ENCODE measurements at regions not wholly inside any gene's neighbourhood (a gene's known extent, or its start where the extent isn't known, plus 50 kb on each side); places are given as distances from the start of the nearest gene placed in this dataset.

DNA sequence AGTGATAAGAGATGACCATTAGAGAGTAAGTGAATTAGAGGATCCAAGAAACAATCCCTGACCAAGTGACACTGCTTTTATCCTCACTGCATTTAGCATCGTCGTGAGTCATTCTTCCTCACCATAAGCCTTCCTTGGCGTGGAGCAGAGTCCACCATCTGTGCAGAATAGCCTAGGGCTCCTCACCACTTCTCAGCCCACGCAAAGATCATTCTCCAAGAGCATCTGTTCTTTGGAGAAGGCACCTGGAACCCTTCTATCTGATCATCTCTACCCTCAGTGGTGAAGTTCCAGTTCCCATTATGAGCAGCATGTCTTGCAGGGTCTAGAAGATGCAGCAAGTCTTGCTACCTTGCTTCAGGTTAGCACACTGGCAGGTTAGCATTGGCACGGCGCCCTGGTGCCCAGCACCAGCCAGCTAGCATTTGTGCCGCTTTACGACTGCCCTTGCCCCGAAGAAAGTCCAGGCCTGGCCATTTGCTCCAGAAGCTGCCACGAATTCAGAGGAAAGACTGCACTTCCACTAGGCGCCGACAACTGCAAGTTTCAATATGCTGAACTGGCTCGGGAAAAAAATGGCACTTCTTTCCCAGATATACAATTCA lies 225.8 kb downstream of the TTC32 start:
- DNase-seq = no peak

DNA sequence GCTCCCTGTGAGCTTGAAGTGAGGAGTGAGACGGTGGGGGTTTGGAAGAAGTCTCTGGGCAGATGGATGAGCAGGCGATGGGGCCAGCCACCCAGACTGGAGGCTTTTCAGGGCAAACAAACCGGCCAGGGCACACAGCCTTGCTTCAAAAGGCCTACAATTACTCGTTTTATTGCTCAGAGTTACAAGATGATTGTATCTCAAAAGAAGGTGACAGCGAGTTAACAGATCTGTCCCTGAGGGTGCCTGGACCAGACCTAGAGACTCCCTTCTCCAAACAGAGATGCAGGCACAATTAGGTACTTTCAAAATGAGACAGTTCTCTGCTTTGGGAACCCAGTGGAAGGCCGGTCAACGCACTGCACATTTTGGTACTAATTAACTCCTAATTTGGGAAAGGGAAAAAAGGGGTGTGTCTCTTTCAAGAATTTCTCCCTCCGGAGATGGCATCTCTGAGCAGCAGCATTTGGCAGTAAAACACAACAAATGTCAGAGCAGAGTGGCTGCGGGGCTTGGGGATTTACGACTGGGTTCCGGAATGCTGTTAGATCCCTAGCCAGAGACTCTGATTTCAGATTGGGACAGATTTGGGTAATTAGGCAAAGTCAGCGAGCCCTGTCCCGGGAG lies 226.7 kb downstream of the TTC32 start:
- no peak for DNase-seq

DNA sequence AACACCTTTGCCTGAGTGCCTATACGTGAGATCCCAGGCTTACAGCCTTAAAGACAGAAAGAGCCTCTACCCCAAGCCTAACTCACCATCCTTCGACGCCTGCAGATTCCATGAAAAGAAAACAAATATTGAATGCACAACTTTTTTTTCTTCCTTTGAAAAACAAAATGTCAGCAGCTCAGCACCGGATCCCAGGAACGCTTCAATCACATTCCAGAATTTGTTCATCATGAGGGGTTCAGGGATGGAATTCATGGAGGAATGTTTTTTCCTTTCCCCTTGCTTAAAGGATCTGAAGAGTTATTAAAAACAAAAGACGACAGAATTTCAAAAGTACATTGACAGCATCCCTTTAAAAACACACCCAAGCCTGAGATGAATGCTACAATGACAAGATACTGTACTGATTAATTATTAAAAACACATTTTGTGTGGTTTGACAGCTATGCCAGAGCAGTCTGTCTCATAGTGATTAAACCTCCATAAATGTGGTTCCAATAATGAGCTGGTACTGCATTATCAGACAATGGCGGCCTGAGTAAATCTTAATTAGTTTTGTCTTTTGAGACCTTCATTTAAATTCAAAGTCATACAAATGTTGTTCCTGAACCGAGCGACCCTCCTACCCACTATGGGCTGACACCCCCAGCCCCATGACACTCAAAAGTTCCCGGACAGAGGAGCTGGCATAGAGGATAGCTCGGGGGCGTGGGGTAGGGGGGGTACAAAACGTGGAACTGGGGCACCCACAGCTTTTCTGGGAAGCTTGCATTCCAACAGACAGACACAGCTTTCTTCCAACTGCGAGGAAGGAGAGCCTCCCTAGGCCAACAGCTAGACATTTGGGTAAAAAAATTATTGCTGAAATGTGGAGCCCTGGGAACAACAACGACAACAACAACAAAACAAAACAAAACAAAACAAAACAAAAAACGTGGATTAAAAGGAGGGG lies 227.5 kb downstream of the TTC32 start:
- DNase-seq = no peak

DNA sequence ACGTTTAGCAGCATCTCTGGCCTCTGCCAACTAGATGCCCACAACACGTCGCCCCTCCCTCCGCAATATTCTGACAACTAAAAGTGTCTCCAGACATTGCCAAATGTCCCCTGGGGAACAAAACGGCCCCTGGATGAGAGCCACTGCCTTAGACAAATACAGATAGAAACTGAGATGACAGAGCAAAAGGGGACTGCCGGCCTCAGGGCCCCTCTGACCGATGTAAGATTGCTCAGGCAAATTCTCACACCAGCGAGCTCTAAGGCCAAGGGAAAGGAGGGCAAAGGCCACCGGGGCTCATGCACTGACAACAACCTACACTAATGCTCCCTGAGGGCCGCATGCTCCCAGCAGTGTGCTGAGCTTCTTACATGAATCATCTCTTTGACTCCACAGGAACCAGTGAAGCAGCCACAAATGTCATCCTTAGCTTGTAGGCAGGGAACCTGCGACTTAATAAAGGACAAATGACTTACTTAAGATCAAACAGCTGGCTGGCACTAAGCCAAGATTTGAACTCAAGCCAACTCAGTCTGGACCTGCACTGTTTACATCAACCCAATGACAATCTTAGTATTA lies 228.5 kb downstream of the TTC32 start:
- no peak for DNase-seq

DNA sequence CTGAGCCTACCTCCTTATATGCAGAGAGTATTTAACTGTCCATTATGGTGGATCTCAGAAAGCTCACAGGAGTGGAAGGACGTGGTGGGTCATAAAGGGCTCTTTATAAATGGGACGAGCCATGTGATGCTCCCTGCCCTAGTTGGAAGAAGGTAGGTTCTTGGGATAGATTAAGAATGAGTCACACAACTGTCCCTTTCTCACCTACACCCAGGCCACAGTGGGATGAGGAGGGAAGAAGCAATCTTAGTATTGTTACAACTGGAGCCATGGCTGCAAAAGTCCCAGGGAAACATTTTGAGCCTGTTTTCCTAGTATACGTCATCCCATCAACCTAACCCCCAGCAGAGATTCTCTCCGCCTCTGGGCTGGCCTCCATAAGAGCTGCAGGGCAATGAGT lies 229.9 kb downstream of the TTC32 start:
- DNase-seq = no peak

DNA sequence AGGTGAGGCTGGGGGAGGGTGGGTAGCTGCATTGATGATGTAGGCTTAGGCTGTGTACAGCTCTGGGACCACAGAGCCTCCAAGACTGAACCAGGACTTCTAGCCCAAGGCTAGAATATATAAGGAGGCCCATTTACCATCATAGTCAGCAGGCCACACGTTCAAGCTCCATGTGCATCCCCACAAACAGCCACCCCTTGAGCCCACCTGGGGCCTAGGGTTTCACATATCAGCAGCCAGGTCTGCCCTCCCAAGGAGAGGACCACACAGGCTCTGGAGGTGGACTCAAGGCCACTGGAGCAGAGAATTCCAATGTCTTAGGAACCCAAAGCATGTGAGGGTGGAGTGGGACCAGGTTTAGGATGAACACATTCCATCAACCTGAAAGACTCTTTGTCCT lies 230.5 kb downstream of the TTC32 start:
- DNase-seq = no peak

DNA sequence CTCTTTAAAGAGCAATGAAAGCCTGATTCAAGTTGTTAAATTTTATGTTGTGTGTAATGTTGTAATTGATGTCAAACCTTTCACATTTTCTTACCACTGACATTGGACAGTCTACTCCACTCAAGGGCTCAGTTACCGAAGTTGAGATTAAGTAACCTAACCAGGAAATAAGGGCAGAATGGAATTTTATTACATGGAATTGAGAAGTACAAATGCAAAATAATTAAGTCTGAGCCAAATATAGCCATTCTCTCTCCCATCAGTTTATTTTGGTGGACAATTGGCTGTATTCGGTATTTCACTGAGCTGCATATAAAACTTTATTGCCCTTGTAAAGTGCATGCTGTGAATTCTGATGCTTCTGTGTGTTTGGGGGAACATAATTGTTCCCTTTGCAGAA lies 231.5 kb downstream of the TTC32 start:
- no peak for DNase-seq

DNA sequence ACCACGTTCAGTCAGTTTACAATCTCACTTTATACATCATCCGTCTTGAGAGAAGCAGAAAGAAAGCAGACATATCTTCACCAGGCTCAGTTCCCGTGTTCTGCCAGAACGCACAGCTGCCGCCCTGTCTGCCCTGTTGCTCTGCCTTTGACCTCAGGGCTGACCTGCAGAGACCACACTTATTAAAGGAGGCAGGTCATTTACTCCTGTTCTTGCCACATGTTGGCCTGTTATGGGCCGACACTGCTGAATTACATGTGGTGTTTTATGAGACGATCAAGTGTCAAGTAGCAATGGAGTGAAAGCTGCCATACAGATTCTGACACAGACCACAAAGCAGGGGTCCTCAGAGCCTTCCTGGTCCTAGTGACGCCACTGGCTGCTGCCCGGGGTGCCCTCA lies 232.2 kb downstream of the TTC32 start:
- no peak for DNase-seq

DNA sequence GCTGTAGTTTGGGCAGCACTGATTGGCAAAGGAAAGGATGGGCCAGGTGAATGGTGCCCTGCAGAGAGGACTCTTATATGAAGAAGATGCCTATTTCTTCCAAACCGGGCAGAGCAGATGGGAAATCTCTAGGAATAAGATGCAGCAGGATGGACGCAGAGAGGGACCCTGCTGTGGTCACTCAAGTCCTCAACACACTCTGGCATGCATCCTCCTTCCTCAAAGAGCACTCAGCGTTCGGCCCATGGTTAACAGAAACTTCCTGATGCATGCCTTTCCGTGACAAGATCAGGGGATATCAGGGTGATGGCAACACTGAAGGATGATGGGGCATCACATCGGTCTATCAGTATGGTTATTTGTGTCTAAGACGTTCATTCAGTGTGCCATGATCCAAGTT lies 232.7 kb downstream of the TTC32 start:
- DNase-seq = no peak

DNA sequence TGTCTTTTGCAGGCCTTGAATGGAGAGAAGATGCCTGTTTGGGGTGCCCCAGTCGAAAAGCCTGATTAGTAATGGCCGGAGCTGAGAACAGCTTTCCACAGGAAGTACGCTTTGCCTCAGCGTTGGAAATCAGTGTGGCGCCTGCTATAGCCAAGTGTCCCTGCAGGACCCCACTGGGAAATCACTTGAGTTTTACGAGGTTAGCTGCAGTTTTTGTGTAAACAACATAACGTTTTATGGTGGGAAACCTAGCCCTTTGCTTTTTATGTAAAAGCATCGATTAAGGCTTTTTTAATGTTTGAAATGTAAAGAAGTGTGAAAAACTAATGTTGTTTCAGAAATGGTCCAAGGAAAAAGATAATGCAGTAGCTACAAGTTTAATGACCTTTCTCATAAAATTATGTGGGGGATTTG lies 234.2 kb downstream of the TTC32 start:
- DNase-seq = no peak

DNA sequence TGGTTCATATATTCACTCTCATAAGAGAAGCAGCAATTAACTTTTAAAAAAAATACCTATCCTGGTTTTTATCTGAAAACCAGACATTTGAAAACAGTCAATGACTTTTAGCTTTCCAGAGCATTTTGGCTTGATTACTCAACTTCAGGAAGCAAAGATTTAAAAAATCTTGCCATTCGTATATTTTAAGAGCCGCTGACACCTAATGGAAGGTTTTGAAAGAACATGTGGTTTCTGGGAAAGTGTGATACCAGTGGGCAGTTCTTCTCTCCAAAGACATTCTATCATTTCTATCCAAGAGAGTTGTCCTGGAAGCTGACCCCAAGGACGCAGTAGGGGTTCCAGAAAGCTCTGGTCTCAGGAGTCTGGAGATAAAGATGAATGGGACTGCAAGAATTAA lies 234.7 kb downstream of the TTC32 start:
- DNase-seq = no peak

DNA sequence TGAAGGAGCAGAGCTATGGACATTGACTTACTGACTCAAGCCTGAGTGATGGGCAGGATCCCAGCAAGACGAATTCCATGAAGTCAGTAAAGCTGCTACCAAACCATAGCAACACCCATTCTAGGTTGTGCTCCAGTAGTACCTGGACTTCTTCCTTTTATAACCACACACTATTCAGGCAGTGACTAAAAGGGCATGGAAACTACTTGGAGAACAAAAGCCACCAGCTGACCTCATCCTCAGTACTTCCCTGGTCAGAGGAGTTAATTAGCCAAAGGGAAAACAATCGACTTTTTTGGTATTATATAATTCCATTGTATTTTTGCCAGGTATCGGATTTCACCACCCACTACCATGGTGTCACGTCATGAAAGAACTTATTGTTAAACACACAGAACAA lies 237.1 kb downstream of the TTC32 start:
- DNase-seq = no peak

DNA sequence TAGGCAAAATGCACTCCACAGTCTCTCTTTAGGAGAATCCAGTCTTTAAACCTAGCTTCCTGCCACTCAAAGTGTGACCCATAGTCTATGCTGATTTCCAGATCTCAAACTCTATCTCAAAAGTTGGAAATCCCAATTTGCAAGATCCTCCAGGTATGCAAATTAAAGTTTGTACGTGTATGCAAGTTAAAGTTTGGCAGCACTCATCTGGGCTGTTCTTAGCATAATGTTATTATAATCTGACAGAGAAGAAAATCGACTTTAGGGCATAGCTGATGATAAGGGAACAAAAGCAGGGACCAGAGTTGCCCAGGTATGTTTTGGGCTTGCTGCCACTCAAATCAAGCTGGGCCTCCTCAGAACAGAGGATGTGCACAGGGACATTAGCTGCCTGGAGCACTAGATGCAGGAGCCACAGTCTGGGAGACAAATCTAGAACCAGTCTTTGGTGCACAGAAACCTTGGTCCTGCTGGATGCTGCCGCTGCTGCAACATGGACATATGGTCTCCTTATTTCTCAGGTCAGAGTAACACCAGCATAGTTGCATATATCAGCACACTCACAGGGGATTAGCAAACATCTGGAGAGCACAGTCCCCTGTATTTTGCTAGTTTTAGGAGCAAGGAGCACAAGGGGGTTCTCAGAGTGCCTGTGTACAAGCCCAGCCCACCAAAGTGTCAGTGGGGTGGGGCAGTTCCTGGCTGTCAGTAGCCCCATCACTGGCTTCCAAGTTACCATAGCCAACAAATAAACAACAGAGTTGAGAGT lies 242.6 kb downstream of the TTC32 start:
- no peak for DNase-seq

DNA sequence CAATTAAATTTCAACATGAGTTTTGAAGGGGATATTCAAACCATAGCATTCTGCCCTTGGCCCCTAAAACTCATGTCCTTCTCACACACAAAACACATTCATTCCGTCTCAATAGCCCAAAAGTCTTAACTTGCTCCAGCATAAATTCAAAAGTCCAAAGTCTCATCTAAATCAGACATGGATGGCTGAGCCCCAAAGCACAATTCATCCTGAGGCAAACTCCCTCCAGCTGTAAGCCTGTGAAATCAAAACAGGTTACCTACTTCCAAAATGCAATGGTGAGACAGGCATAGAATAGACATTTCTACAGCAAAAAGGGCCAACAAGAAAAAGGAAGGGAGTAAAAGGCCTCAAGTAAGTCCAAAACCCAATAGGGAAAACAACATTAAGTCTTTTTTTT lies 245.8 kb downstream of the TTC32 start:
- DNase-seq = no peak

DNA sequence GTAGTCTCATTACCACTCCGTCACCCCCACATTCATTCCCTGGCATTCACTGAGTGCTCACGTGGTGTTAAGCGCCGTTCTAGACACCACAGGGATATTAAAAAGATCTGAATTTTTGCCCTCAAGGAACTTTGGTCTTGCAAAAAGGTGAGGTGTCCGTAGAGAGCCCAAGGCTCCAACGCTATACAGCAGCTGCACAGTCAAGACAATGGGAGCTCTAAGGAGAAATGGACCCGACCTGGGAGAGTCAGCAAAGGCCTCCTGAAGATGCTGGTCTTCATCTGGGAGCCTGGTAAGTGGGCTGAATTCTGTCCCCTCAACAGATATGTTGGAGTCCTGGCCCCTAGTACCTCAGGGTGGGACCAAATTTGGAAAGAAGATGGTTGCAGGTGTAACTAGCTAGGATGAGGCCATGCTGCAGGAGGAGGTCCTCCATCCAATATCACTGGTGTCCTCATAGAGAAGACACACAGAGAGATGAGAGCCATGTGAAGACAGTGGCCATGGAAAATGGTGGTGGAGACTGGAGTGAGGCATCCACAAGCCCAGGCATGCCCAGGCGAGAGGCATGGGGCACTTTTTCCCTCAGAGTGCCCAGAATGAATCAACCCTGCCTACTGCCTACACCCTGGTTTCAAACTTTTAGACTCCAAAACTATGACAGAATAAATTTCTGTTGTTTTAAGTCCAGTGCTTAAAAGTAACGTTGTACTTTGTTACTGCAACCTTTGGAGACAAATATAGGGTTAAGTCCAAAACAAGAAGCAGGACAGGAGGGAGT lies 247.3 kb downstream of the TTC32 start:
- no peak for DNase-seq

DNA sequence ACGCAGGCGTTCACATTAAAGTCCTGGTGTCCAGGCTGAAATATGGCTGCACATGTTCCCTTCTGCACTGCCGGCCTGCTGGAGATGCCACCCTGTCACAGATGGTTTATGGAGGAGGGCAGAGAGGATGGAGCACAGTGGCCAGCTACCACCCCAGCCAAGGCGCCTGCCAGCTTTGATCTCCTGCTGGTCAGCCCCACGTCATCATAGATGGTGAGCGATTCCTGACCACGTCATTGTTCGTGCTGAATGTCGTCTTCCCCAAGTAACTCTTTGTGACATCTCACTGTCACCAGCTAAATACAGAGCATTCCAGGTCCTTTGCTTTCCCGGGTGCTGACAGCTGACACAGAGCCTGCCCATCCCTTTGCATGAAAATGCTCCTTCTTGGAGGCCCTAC lies 248.3 kb downstream of the TTC32 start:
- no peak for DNase-seq

DNA sequence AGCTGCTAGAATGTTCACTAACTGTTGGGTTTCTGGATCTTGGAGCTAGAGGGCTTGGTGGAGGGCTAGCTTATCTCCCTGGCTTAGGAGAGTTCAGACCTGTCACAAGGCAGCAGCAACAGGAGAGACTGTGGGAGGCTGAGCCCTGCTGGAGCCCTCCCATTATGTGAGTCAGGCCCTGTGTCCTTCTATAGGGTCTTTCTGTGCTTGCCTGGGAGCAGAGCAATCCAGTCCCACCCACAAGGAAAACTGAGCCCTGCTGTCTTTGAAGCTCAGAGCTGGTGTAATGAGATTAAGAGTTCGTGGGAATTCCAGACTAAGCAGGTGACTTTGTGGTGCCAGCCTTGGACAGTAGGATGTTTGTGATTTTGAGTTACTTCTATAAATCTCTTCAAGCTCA lies 249.0 kb downstream of the TTC32 start:
- no peak for DNase-seq

DNA sequence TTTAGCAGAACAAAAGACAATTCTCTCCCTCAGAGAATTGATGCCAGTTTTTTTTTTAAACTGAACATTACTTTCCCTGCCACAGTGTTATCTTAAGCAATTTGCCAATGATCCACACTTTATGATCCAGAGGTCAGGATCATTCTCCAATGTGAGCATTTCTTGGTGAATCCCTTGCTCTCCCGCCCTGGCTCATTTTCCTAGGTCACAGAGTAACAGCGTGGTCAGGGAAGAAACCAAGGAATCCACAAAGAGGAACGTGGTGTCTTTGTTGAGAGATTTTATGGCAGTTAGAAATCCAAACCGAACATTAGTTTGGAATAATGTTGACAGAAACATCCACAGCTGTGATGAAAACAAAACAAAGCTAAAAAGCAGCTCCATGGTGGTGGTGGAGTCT lies 250.3 kb downstream of the TTC32 start:
- no peak for DNase-seq

DNA sequence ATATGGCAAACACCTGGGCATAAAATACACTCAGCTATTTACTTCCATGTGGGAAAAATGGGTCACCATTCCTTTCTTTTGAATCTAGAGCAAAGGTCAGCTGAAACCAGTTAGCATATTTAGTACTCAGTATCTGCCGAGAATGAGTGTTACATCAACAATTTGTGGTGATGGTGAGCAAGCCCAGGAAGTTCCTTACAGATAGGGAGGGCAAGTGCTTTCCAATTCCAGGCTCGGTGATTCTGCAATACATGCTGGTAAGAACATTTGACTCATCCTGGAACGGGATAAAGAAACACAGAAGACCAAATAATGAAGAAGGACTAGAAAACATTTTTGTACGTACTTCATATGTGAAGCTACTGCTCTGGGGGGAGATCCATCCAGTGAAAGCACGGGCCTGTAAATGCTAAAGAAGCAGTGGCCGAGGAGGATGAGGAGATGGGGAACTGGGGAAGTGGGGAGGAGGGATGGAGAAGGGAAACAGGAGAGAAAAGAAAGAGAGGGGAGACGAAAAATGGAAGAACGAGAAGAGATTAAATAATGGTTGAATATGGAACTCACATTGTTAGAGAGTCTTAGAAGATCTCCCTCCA lies 251.9 kb downstream of the TTC32 start:
- no peak for DNase-seq

DNA sequence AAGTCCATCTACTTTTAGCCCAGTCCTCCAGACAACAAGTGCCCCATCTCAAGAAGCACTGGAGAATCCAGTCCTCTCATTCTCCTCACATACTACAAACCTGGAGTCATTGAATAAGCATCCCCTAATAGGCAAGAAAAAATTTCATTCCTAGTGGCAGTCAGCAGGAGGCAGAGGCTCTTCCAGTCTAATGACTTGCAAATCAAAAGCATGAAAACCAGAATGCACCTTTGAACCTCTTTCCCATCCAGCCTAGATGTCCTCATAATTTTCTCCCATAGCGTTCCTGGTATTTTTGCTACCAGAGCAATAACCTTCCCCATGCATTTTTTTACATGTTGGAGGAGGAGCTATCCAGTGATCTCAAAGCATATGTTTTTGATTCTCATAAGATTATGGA lies 252.6 kb downstream of the TTC32 start:
- no peak for DNase-seq

DNA sequence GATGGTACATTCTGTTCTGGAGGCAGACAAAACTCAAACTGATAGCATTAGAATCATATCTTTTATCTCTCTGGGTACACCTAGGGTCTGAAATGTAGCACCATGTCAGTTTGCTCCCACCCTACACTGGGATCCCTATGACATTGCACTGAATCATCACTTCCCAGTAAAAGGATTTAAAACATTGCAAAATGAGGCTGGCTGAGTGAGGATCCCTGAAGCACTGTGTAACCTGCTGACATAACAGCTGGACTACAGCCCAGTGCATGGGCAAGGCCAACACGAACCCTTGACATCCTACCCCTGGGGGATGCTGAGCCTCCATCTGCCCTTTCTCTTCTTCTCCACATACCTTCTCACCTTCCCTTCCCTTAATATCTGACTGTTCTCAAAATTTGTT lies 253.2 kb downstream of the TTC32 start:
- DNase-seq = no peak

DNA sequence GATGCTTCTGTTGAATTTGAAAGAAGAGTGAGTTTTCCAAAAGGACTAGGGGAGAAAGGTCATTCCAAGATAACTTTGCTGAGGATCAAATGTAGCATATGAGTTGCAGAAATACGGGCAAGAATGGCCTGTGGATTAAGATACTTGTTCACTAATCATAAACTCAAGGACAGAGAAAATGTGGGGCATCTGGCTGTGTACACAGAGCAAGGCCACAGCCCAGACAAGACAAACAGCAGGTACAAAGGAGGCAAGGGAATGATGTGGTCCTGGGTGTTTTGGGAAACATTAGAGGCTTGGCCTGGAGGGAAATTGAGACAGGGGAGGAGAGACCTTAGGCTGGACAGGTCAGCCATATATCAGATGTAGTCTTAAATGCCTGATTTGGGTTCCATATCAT lies 254.8 kb downstream of the TTC32 start:
- no peak for DNase-seq

Measured in cerebellar nuclear complex (tissue), 1 donor.